Peyer's patch (tissue), 4 donors: ENCODE measurements at regions not wholly inside any gene's neighbourhood (a gene's known extent, or its start where the extent isn't known, plus 50 kb on each side); places are given as distances from the start of the nearest gene placed in this dataset.

ENCODE experiments used
- DNase-seq, 3 donors: peaks; one replicate each; pipeline ENCODE4 v3.0.0-alpha.2; 2017 to 2019
- H3K27ac ChIP-seq, 4 donors: fragments of 200-600 bp; sonication (generic); one replicate each; pipeline ENCODE4 v1.5.1; 2016 to 2019
- H3K27me3 ChIP-seq, 2 donors: fragments of 200-600 bp; sonication (generic); one replicate each; pipeline ENCODE4 v1.5.1; 2019
- H3K36me3 ChIP-seq, 3 donors: fragments of 200-600 bp; sonication (generic); one replicate each; pipeline ENCODE4 v1.5.1; 2016 to 2019
- H3K4me1 ChIP-seq, 4 donors: fragments of 200-600 bp; sonication (generic); one replicate each; pipeline ENCODE4 v1.5.1; 2016 to 2019
- H3K4me3 ChIP-seq, 4 donors: fragments of 200-600 bp; sonication (generic); 1 replicate in 3 of 4; 2 replicates in 1 of 4; pipeline ENCODE4 v1.5.1; 2016 to 2019; ENCODE audit warnings: mild to moderate bottlenecking in 1 of 4
- H3K9me3 ChIP-seq, 4 donors: fragments of 200-600 bp; sonication (generic); one replicate each; pipeline ENCODE4 v1.5.1; 2016 to 2019; ENCODE audit warnings: mild to moderate bottlenecking in 1 of 4
- CTCF ChIP-seq, 6 experiments: fragments of 450-650 bp in 4 of 6; fragments of 200-600 bp in 2 of 6; sonication (generic) in 1 of 6; IDR thresholded peaks; one replicate each; pipeline ENCODE4 v1.5.1; 2017 to 2019; ENCODE audit warnings: antibody characterized with exemption in 6 of 6, mild to moderate bottlenecking in 3 of 6, moderate library complexity in 1 of 6
- POLR2A ChIP-seq, 2 donors: fragments of 450-650 bp; IDR thresholded peaks; one replicate each; pipeline ENCODE4 v1.5.1; 2017; ENCODE audit warnings: antibody characterized with exemption in 2 of 2, mild to moderate bottlenecking in 2 of 2, moderate library complexity in 2 of 2

- no peaks in the 10 kb centered on the region for H3K36me3 ChIP-seq
- H3K4me3 ChIP-seq: no peak overlapping the region
- no peak overlapping the region for H3K27ac ChIP-seq
- no peak for DNase-seq
- TF ChIP-seq CTCF (IDR thresholded peaks at IDR 0.05) (no peak), POLR2A (IDR thresholded peaks at IDR 0.05) (no peak)
- no peaks in the 10 kb centered on the region for H3K9me3 ChIP-seq
- no peaks in the 10 kb centered on the region for H3K4me1 ChIP-seq
- no peaks in the 10 kb centered on the region for H3K27me3 ChIP-seq
Observed at GRCh38 chr13:82245860-82246259, 1636.4 kb downstream of the SLITRK1 start.

DNA sequence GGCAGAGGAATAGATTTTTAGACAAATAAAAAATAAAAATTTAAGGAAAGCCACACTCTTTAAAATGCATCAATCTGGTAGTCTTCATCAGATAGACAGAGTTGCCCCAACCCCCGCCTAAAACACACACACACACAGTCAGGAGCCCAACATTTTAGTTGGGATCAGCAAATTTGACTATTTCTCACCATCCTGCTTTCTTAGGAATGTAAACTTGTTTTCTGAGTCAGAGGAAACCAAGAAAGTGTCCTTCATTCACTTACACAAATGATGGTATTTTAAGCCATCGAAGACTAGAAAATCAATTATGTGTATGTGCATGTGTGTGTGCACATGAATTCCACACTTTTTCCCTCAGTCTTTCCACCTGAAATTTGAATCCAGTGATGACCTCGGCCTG lies 1657.5 kb downstream of the SLITRK1 start:
- H3K9me3 ChIP-seq: peaks cover 0 to 3% (median 0%) of the 10 kb centered on the region in 4 donors
- no peak overlapping the region for H3K4me3 ChIP-seq
- H3K27me3 ChIP-seq: no peaks in the 10 kb centered on the region
- no peak for DNase-seq
- TF ChIP-seq POLR2A (IDR thresholded peaks at IDR 0.05) (no peak), CTCF (IDR thresholded peaks at IDR 0.05) (no peak)
- H3K36me3 ChIP-seq: no peaks in the 10 kb centered on the region
- no peak overlapping the region for H3K27ac ChIP-seq
- no peaks in the 10 kb centered on the region for H3K4me1 ChIP-seq

DNA sequence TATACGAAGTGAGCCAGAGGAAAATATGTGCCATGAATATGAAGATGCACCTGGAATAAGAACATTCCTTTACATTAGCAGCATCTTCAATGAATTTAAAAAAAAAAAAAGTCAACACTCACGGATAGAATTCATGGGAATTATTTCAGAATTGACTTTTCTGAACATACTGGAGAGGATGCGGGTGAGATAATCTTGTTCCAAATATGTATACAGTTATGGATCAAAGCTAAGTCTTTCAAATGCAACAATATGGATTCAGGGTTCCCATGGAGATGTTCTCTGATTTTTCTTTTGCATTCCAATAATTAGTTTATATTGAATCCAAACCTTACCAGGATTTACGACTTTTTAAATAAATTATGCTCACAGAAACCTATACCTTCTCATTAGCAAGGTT lies 1660.7 kb downstream of the SLITRK1 start:
- Histone ChIP-seq H3K4me1 (no peaks in the 10 kb centered on the region), H3K36me3 (no peaks in the 10 kb centered on the region), H3K9me3 (no peaks in the 10 kb centered on the region), H3K4me3 (no peak overlapping the region), H3K27me3 (no peaks in the 10 kb centered on the region), H3K27ac (no peak overlapping the region)
- TF ChIP-seq POLR2A (IDR thresholded peaks at IDR 0.05): no peak
- TF ChIP-seq CTCF (IDR thresholded peaks at IDR 0.05): no peak
- DNase-seq: no peak

GRCh38 chr13:82220641-82221040 lies 1661.6 kb downstream of the SLITRK1 start:
- no peak overlapping the region for H3K27ac ChIP-seq
- DNase-seq: no peak
- no peaks in the 10 kb centered on the region for H3K27me3 ChIP-seq
- no peaks in the 10 kb centered on the region for H3K36me3 ChIP-seq
- H3K9me3 ChIP-seq: no peaks in the 10 kb centered on the region
- no peak for TF ChIP-seq CTCF (IDR thresholded peaks at IDR 0.05)
- no peak for TF ChIP-seq POLR2A (IDR thresholded peaks at IDR 0.05)
- H3K4me1 ChIP-seq: no peaks in the 10 kb centered on the region
- H3K4me3 ChIP-seq: no peak overlapping the region

DNA sequence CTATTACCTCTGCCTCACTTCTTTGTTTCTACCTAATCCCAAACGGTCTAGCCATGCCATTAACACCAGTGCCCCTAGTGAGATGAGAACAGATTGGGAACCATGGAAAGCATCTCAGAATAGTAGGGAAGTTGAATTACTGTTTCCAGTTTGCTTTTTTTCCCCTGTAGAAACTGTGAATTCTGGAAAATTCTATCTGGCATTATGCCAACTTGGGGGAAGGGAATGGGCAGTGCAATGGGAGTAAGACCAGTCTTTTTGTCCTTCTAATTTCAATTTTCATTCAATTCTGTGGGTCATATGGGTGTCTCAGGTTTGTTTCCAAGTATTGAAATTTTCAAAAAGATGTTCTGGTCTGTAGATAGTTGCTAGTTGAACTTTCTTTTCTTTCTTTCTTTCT lies 1666.1 kb downstream of the SLITRK1 start:
- Histone ChIP-seq H3K27me3 (no peaks in the 10 kb centered on the region), H3K36me3 (no peaks in the 10 kb centered on the region), H3K9me3 (no peaks in the 10 kb centered on the region), H3K4me3 (no peak overlapping the region), H3K27ac (no peak overlapping the region), H3K4me1 (no peaks in the 10 kb centered on the region)
- no peak for TF ChIP-seq CTCF (IDR thresholded peaks at IDR 0.05)
- TF ChIP-seq POLR2A (IDR thresholded peaks at IDR 0.05): no peak
- no peak for DNase-seq

DNA sequence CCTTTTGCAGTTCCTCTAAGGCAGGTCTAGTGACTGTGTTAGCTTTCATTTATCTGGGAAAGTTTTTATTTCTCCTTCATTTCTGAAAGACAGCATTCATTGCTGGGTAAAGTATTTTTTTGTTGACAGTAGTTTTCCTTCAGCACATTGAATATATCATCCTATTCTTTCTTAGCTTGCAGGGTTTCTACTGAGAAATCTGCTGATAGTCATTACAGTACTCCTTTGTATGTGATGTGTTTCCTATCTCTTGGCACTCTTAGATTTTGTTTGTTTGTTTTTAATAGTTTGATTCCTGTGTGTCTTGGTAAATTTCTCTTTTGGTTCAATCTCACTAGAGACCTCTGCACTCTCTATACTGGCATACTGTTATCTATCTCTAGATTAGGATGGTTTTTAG lies 1667.9 kb downstream of the SLITRK1 start:
- no peaks in the 10 kb centered on the region for H3K4me1 ChIP-seq
- TF ChIP-seq POLR2A (IDR thresholded peaks at IDR 0.05) (no peak), CTCF (IDR thresholded peaks at IDR 0.05) (no peak)
- DNase-seq: no peak
- no peak overlapping the region for H3K27ac ChIP-seq
- H3K27me3 ChIP-seq: no peaks in the 10 kb centered on the region
- H3K36me3 ChIP-seq: no peaks in the 10 kb centered on the region
- no peaks in the 10 kb centered on the region for H3K9me3 ChIP-seq
- no peak overlapping the region for H3K4me3 ChIP-seq
